ENCODE measurements at regions not wholly inside any gene's neighbourhood (a gene's known extent, or its start where the extent isn't known, plus 50 kb on each side); places are given as distances from the start of the nearest gene placed in this dataset.

GRCh38 chr6:137677709-137678108 lies 183.5 kb upstream of the OLIG3 start:
- TF ChIP-seq YY1 (IDR thresholded peaks at IDR 0.05; ENCODE audit: low read depth): no peak
- TF ChIP-seq REST (IDR thresholded peaks at IDR 0.05; ENCODE audit: low read depth): no peak
- no peak for TF ChIP-seq NFIC (IDR thresholded peaks at IDR 0.05)
- no peak for TF ChIP-seq EP300 (IDR thresholded peaks at IDR 0.05; ENCODE audit: borderline replicate concordance)
- no peak for TF ChIP-seq EGR1 (IDR thresholded peaks at IDR 0.05)
- TF ChIP-seq CEBPB (IDR thresholded peaks at IDR 0.05): no peak
